CD14-positive monocyte (primary cell): ENCODE measurements at regions not wholly inside any gene's neighbourhood (a gene's known extent, or its start where the extent isn't known, plus 50 kb on each side); places are given as distances from the start of the nearest gene placed in this dataset.

Experiments
- DNase-seq, 3 donors: peaks; one replicate each; pipeline ENCODE4 v3.0.0-alpha.2; 2011 to 2022
- H2AFZ ChIP-seq: 2 replicates; pipeline ENCODE4 v1.6.0; 2012; ENCODE audit warnings: mild to moderate bottlenecking, low read depth, low read length, inconsistent platforms; ENCODE audit not compliant: insufficient read depth, poor library complexity, severe bottlenecking
- H3K27ac ChIP-seq, 2 donors: 1 replicate in 1 of 2; 2 replicates in 1 of 2; pipeline ENCODE4 v1.5.1; 2012 to 2013; ENCODE audit warnings: low read length in 2 of 2, control low read depth in 1 of 2, inconsistent platforms in 1 of 2, low read depth in 1 of 2, mild to moderate bottlenecking in 1 of 2
- H3K27me3 ChIP-seq, 2 donors: one replicate each; pipeline versions ENCODE4 v1.6.0 to v1.6.1; 2011 to 2013; ENCODE audit warnings: low read length in 2 of 2; ENCODE audit not compliant: control insufficient read depth in 2 of 2, insufficient read depth in 2 of 2
- H3K36me3 ChIP-seq, 2 donors: replicated peaks in 1 of 2; 1 replicate in 1 of 2; 2 replicates in 1 of 2; pipeline versions ENCODE4 v1.5.1 to v1.6.1; 2012 to 2013; ENCODE audit warnings: low read length in 2 of 2, control low read depth in 1 of 2, inconsistent platforms in 1 of 2, mild to moderate bottlenecking in 1 of 2; ENCODE audit not compliant: insufficient read depth in 2 of 2, control insufficient read depth in 1 of 2
- H3K4me1 ChIP-seq, 2 donors: 1 replicate in 1 of 2; 2 replicates in 1 of 2; pipeline versions ENCODE4 v1.5.1 to v1.6.1; 2012 to 2013; ENCODE audit warnings: low read length in 2 of 2, control low read depth in 1 of 2, inconsistent platforms in 1 of 2, mild to moderate bottlenecking in 1 of 2, moderate library complexity in 1 of 2; ENCODE audit not compliant: insufficient read depth in 2 of 2, control insufficient read depth in 1 of 2
- H3K4me2 ChIP-seq: replicated peaks from 2 replicates; pipeline ENCODE3; 2012; ENCODE audit warnings: low read length, moderate library complexity, mild to moderate bottlenecking; ENCODE audit not compliant: poor library complexity, severe bottlenecking; ENCODE audit errors: extremely low read depth
- H3K4me3 ChIP-seq, 3 experiments: fragments of 200-600 bp in 1 of 3; sonication (generic) in 1 of 3; replicated peaks in 1 of 3; 1 replicate in 2 of 3; 2 replicates in 1 of 3; pipeline ENCODE4 v1.5.1; 2011 to 2013; ENCODE audit warnings: low read length in 3 of 3, mild to moderate bottlenecking in 3 of 3, control low read depth in 2 of 3, low read depth in 2 of 3, inconsistent platforms in 1 of 3, moderate library complexity in 1 of 3
- H3K79me2 ChIP-seq: 2 replicates; pipeline ENCODE4 v1.6.0; 2012; ENCODE audit warnings: mild to moderate bottlenecking, control low read depth, inconsistent platforms, low read length, moderate library complexity; ENCODE audit not compliant: insufficient read depth
- H3K9ac ChIP-seq: 2 replicates; pipeline ENCODE4 v1.6.0; 2017; ENCODE audit warnings: low read length, mild to moderate bottlenecking; ENCODE audit not compliant: insufficient read depth, poor library complexity, severe bottlenecking
- H3K9me3 ChIP-seq, 2 donors: replicated peaks in 1 of 2; 1 replicate in 1 of 2; 2 replicates in 1 of 2; pipeline versions ENCODE4 v1.5.1 to v1.6.1; 2012 to 2013; ENCODE audit warnings: low read length in 2 of 2, control low read depth in 1 of 2; ENCODE audit not compliant: control insufficient read depth in 1 of 2, insufficient read depth in 1 of 2
- H4K20me1 ChIP-seq: 2 replicates; pipeline ENCODE4 v1.6.0; 2012; ENCODE audit warnings: mild to moderate bottlenecking, low read length, control low read depth, moderate library complexity; ENCODE audit not compliant: insufficient read depth
- H3K27ac Mint-ChIP-seq, 7 donors: one replicate each; pipeline ENCODE4 v1.8.0; 2020; ENCODE audit warnings: mild to moderate bottlenecking in 7 of 7, mixed read lengths in 7 of 7, moderate library complexity in 6 of 7, inconsistent platforms in 2 of 7
- H3K27me3 Mint-ChIP-seq, 3 donors: one replicate each; pipeline ENCODE4 v1.8.0; 2021 to 2022; ENCODE audit warnings: low read depth in 3 of 3, mild to moderate bottlenecking in 3 of 3, mixed read lengths in 3 of 3, moderate library complexity in 3 of 3, inconsistent platforms in 1 of 3
- H3K36me3 Mint-ChIP-seq, 2 donors: one replicate each; pipeline ENCODE4 v1.8.0; 2020; ENCODE audit warnings: mixed read lengths in 2 of 2, inconsistent platforms in 1 of 2, mild to moderate bottlenecking in 1 of 2
- H3K4me1 Mint-ChIP-seq: one replicate; pipeline ENCODE4 v1.8.0; 2020; ENCODE audit warnings: mild to moderate bottlenecking, mixed read lengths
- H3K4me3 Mint-ChIP-seq, 2 donors: one replicate each; pipeline ENCODE4 v1.8.0; 2020; ENCODE audit warnings: mild to moderate bottlenecking in 2 of 2, mixed read lengths in 2 of 2, moderate library complexity in 1 of 2
- H3K9me3 Mint-ChIP-seq, 7 donors: one replicate each; pipeline ENCODE4 v1.8.0; 2020 to 2022; ENCODE audit warnings: mixed read lengths in 7 of 7, mild to moderate bottlenecking in 6 of 7, moderate library complexity in 6 of 7, inconsistent platforms in 2 of 7
- CTCF ChIP-seq: fragments of 200-600 bp; IDR thresholded peaks from one replicate; pipeline ENCODE4 v1.8.0; 2022; ENCODE audit warnings: antibody characterized with exemption, mild to moderate bottlenecking
- WGBS: methylation state at CpG from one replicate; pipeline ENCODE4 v1.1.5; 2013; ENCODE audit warnings: missing lambda C conversion rate; ENCODE audit not compliant: insufficient coverage; 5-methylcytosine and 5-hydroxymethylcytosine counted together
- intact Hi-C, 2 donors: fragments of 100-400 bp; cut with micrococcal nuclease; formaldehyde crosslinking; loops; one replicate each; pipeline versions ENCODE4 v1.15.0 to v1.15.1; 2023

DNA sequence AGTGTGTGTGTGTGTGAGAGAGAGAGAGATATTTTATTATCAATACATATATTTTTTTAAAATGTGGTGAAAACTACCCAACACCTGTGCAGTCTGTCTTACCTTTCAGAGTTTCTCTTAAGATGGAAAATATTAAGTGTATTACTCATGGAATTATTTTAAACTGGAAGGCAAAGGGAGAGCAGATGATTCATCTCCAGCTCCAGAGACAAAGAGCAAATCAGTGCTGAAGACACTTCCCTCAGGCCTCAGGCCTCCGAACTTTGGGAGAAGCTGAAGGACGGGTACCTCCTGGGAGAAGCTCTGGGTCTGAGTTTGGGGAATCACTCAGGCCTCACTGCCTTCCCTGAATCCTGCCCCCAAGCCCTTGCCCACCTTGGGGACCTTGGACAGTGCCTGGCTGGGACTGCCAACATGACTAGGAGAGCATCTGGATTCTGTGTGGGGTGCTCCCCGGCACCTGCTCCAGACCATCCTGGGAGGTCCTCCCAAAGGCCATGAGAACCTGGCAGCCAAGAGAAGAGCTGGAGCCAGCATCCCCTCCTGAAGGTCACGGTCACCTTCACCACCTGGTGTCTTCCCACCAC, 170.4 kb upstream of the UBL3 start:
- no peak overlapping the region for H3K27ac ChIP-seq
- 100% methylated on average over 3 of the region's 4 CpGs for WGBS
- no peaks in the 10 kb centered on the region for H4K20me1 ChIP-seq
- TF ChIP-seq CTCF = no peak
- H3K79me2 ChIP-seq = no peaks in the 10 kb centered on the region
- H3K27me3 ChIP-seq = no peaks in the 10 kb centered on the region
- no peaks in the 10 kb centered on the region for H3K9me3 ChIP-seq
- Mint-ChIP-seq H3K27me3 (peaks cover 0 to 3% (median 2%) of the 10 kb centered on the region in 3 donors), H3K4me1 (no peaks in the 10 kb centered on the region), H3K27ac (no peak overlapping the region), H3K4me3 (no peak overlapping the region), H3K36me3 (no peaks in the 10 kb centered on the region), H3K9me3 (peaks cover 0 to 2% (median 0%) of the 10 kb centered on the region in 7 donors)
- H3K4me3 ChIP-seq = no peak overlapping the region
- no peaks in the 10 kb centered on the region for H3K4me1 ChIP-seq
- intact Hi-C loops = no loop called here
- H2AFZ ChIP-seq = no peak overlapping the region
- DNase-seq = no peak
- H3K36me3 ChIP-seq = no peaks in the 10 kb centered on the region
- no peak overlapping the region for H3K4me2 ChIP-seq
- no peak overlapping the region for H3K9ac ChIP-seq

DNA sequence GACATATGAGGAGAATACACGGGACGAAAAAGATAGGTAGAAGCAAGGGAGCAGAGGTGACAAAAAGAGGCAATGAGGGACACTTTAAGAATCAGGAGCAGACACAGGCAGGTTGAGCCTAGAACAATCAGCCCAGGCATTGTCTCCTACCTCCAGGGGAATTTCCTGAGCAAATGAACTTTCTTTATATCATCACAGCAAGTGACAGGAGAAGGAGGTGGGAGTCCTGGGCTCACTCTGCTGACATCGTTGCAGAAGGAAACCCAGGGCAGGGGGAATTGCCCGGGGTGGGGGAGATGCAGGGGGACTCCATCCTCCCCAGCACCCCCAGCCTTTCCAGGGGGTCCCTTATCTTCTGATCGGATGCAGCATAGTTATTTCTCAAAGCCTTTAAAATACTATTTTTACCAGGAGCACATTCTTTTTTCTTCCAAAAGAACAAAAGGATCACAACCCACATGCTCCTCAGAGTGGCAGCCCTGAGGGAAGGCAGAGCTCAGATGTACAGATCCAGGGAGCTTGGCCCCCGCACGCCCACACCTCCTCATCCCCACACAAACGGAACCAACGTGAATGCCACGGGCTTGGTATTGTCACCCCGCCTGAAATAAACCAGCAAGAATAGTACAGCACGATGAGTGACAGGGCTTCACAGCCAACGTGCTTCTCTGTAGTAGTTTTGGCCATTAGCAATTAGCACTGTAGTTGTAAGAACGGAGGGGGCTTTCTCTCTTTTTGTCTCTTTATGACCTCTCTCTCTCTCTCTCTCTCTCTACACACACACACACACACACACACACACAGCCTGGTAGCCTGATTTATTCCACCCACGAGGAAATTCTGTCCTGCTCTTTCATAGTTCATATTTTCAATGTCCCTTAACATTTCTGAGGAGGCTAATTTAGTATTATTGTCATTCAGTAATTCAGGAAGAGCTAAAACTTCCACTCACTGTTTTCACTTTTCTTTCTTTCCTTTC, 169.5 kb upstream of the UBL3 start:
- Histone ChIP-seq H3K36me3 (no peaks in the 10 kb centered on the region), H3K4me2 (no peak overlapping the region), H2AFZ (no peak overlapping the region), H3K79me2 (no peaks in the 10 kb centered on the region), H3K27ac (no peak overlapping the region), H3K9me3 (no peaks in the 10 kb centered on the region), H3K4me1 (no peaks in the 10 kb centered on the region), H3K9ac (no peak overlapping the region), H4K20me1 (no peaks in the 10 kb centered on the region), H3K4me3 (no peak overlapping the region), H3K27me3 (no peaks in the 10 kb centered on the region)
- intact Hi-C loops = no loop called here
- no peaks in the 10 kb centered on the region for H3K36me3 Mint-ChIP-seq
- no peak for TF ChIP-seq CTCF
- H3K4me1 Mint-ChIP-seq = no peaks in the 10 kb centered on the region
- H3K4me3 Mint-ChIP-seq = no peak overlapping the region
- H3K27me3 Mint-ChIP-seq = peaks cover 0 to 3% (median 2%) of the 10 kb centered on the region in 3 donors
- no peak overlapping the region for H3K27ac Mint-ChIP-seq
- 100% methylated on average over 5 of the region's 15 CpGs for WGBS
- no peak for DNase-seq
- peaks cover 0 to 2% (median 0%) of the 10 kb centered on the region in 7 donors for H3K9me3 Mint-ChIP-seq
